Naive thymus-derived CD4-positive, alpha-beta T cell (primary cell): ENCODE measurements at regions not wholly inside any gene's neighbourhood (a gene's known extent, or its start where the extent isn't known, plus 50 kb on each side); places are given as distances from the start of the nearest gene placed in this dataset.

Experiments
- ATAC-seq: fragments of 150-1000 bp; cut with Tn5 transposase; 2 replicates; pipeline ENCODE4 v1.10.0; 2021; ENCODE audit warnings: mild to moderate bottlenecking, moderate library complexity
- CTCF ChIA-PET: fragments of 350-600 bp; sonication (Branson Sonifier 250); formaldehyde crosslinking; loops from one replicate; lab custom pipeline; 2021; ENCODE audit warnings: antibody characterized with exemption; lab: Charles Lee
- POLR2A ChIA-PET: fragments of 350-600 bp; sonication (Branson Sonifier 250); formaldehyde crosslinking; loops from one replicate; lab custom pipeline; 2021; ENCODE audit warnings: antibody characterized with exemption, inconsistent platforms; lab: Charles Lee
- DNase-seq, 9 donors: peaks; one replicate each; pipeline versions ENCODE4 v3.0.0 to v3.0.0-alpha.2; 2020 to 2022; ENCODE audit warnings: mixed read lengths in 1 of 9
- H3K27ac ChIP-seq: one replicate; pipeline ENCODE4 v1.7.0; 2013; ENCODE audit warnings: mild to moderate bottlenecking, low read depth, low read length, moderate library complexity
- H3K27me3 ChIP-seq, 2 donors: one replicate each; pipeline ENCODE4 v1.7.0; 2013; ENCODE audit warnings: low read length in 2 of 2, mild to moderate bottlenecking in 2 of 2, moderate library complexity in 2 of 2; ENCODE audit not compliant: control insufficient read depth in 2 of 2, insufficient read depth in 2 of 2
- H3K36me3 ChIP-seq, 3 experiments: 1 replicate in 2 of 3; 2 replicates in 1 of 3; pipeline ENCODE4 v1.7.0; 2013; ENCODE audit warnings: low read length in 3 of 3, mild to moderate bottlenecking in 3 of 3, moderate library complexity in 1 of 3; ENCODE audit not compliant: insufficient read depth in 3 of 3, control insufficient read depth in 2 of 3
- H3K4me1 ChIP-seq, 2 donors: one replicate each; pipeline ENCODE4 v1.7.0; 2013; ENCODE audit warnings: low read length in 2 of 2, mild to moderate bottlenecking in 2 of 2, moderate library complexity in 1 of 2; ENCODE audit not compliant: control insufficient read depth in 2 of 2, insufficient read depth in 2 of 2
- H3K4me3 ChIP-seq: 2 replicates; pipeline ENCODE4 v1.7.0; 2013; ENCODE audit warnings: mild to moderate bottlenecking, low read length
- H3K9me3 ChIP-seq, 3 experiments: 1 replicate in 2 of 3; 2 replicates in 1 of 3; pipeline ENCODE4 v1.7.0; 2013; ENCODE audit warnings: low read length in 3 of 3; ENCODE audit not compliant: control insufficient read depth in 2 of 3
- H3K27ac Mint-ChIP-seq, 9 donors: one replicate each; pipeline ENCODE4 v1.8.0; 2020 to 2022; ENCODE audit warnings: mixed read lengths in 9 of 9, mild to moderate bottlenecking in 8 of 9, moderate library complexity in 5 of 9, inconsistent platforms in 2 of 9
- H3K27me3 Mint-ChIP-seq, 5 donors: one replicate each; pipeline ENCODE4 v1.8.0; 2021 to 2022; ENCODE audit warnings: mixed read lengths in 5 of 5, mild to moderate bottlenecking in 1 of 5
- H3K36me3 Mint-ChIP-seq, 5 donors: one replicate each; pipeline ENCODE4 v1.8.0; 2020 to 2022; ENCODE audit warnings: mixed read lengths in 5 of 5, mild to moderate bottlenecking in 3 of 5, inconsistent platforms in 1 of 5
- H3K4me1 Mint-ChIP-seq, 7 donors: one replicate each; pipeline ENCODE4 v1.8.0; 2020 to 2022; ENCODE audit warnings: mixed read lengths in 7 of 7, mild to moderate bottlenecking in 3 of 7, inconsistent platforms in 1 of 7
- H3K4me3 Mint-ChIP-seq, 10 donors: one replicate each; pipeline ENCODE4 v1.8.0; 2020 to 2022; ENCODE audit warnings: mild to moderate bottlenecking in 10 of 10, mixed read lengths in 10 of 10, moderate library complexity in 6 of 10, inconsistent platforms in 2 of 10
- H3K9me3 Mint-ChIP-seq, 11 donors: one replicate each; pipeline ENCODE4 v1.8.0; 2020 to 2022; ENCODE audit warnings: mixed read lengths in 11 of 11, mild to moderate bottlenecking in 4 of 11, inconsistent platforms in 1 of 11, moderate library complexity in 1 of 11
- intact Hi-C, 2 donors: fragments of 100-400 bp; cut with micrococcal nuclease; formaldehyde crosslinking; loops; one replicate each; pipeline ENCODE4 v1.15.1; 2023

DNA sequence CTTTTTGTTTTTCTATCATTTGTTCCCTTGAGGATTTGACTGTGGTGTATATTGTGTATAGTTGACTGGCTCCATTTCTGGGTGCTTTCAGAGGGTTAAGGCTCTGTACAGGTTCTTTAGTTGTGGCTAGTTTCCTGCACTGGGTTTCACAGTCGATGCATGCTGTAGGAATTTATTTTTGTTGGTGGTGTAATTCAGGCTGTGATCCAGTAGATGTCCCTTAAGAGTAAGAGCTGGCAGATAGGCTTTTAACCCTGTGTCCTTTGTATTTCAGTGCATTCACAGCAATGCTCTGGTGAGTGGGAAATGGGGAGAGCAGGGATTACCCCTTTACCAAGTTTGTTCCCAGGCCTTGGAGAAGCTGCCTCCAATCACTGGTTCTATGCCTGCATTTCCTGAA lies 112.9 kb downstream of the SPATA31D1 start:
- POLR2A ChIA-PET, result no interaction called here
- Histone ChIP-seq H3K4me3 (no peak overlapping the region), H3K27ac (no peak overlapping the region), H3K9me3 (peaks cover 0 to 5% (median 0%) of the 10 kb centered on the region in 3 experiments), H3K36me3 (no peaks in the 10 kb centered on the region), H3K4me1 (no peaks in the 10 kb centered on the region), H3K27me3 (no peaks in the 10 kb centered on the region)
- DNase-seq (no peak), ATAC-seq (no peak)
- CTCF ChIA-PET, result no interaction called here
- H3K27ac Mint-ChIP-seq, result no peak overlapping the region
- H3K36me3 Mint-ChIP-seq, result no peaks in the 10 kb centered on the region
- intact Hi-C loops, result no loop called here
- no peaks in the 10 kb centered on the region for H3K4me1 Mint-ChIP-seq
- H3K9me3 Mint-ChIP-seq, result peaks cover 0 to 25% (median 10%) of the 10 kb centered on the region in 11 donors
- no peak overlapping the region for H3K4me3 Mint-ChIP-seq
- H3K27me3 Mint-ChIP-seq, result no peaks in the 10 kb centered on the region

- no peak overlapping the region for H3K27ac Mint-ChIP-seq
- H3K4me1 Mint-ChIP-seq, result no peaks in the 10 kb centered on the region
- Histone ChIP-seq H3K4me3 (no peak overlapping the region), H3K9me3 (peaks cover 0 to 5% (median 0%) of the 10 kb centered on the region in 3 experiments), H3K27me3 (no peaks in the 10 kb centered on the region), H3K27ac (no peak overlapping the region), H3K36me3 (no peaks in the 10 kb centered on the region), H3K4me1 (no peaks in the 10 kb centered on the region)
- intact Hi-C loops, result no loop called here
- ATAC-seq, result no peak
- DNase-seq, result no peak
- H3K36me3 Mint-ChIP-seq, result no peaks in the 10 kb centered on the region
- ChIA-PET POLR2A (no interaction called here), CTCF (no interaction called here)
- H3K27me3 Mint-ChIP-seq, result no peaks in the 10 kb centered on the region
- H3K9me3 Mint-ChIP-seq, result peaks cover 0 to 22% (median 6%) of the 10 kb centered on the region in 11 donors
- no peak overlapping the region for H3K4me3 Mint-ChIP-seq
These were observed 115.7 kb downstream of the SPATA31D1 start for GRCh38 chr9:82104252-82104651.

DNA sequence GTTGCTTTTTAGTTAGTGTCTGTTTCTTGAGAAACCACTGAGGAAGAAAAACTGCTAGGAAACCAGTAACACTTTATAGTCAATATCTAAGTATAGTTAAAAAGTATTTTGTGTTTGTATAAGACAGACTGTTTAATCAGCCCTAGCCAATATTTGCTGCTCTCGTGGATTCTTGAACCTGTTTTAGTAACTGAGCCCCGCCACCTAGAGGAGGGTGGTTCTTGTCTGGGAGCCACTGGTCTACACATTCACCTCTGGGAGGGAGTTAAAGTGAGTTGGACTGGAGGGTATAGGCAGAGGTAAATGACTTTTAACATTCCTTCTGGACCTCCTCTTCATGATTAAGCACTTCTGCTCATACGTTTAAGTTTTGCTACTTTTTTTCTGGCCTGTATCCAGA lies 117.2 kb downstream of the SPATA31D1 start:
- Mint-ChIP-seq H3K27me3 (no peaks in the 10 kb centered on the region), H3K4me1 (no peaks in the 10 kb centered on the region), H3K4me3 (no peak overlapping the region), H3K9me3 (peaks cover 0 to 12% (median 5%) of the 10 kb centered on the region in 11 donors), H3K36me3 (no peaks in the 10 kb centered on the region), H3K27ac (no peak overlapping the region)
- DNase-seq (no peak), ATAC-seq (no peak)
- intact Hi-C loops, result no loop called here
- peaks cover 0 to 5% (median 0%) of the 10 kb centered on the region in 3 experiments for H3K9me3 ChIP-seq
- no peaks in the 10 kb centered on the region for H3K27me3 ChIP-seq
- no peaks in the 10 kb centered on the region for H3K36me3 ChIP-seq
- no peaks in the 10 kb centered on the region for H3K4me1 ChIP-seq
- ChIA-PET POLR2A (no interaction called here), CTCF (no interaction called here)
- H3K27ac ChIP-seq, result no peak overlapping the region
- H3K4me3 ChIP-seq, result no peak overlapping the region

- Mint-ChIP-seq H3K9me3 (peaks cover 0 to 8% (median 3%) of the 10 kb centered on the region in 11 donors), H3K36me3 (no peaks in the 10 kb centered on the region), H3K27ac (no peak overlapping the region), H3K4me1 (no peaks in the 10 kb centered on the region), H3K4me3 (no peak overlapping the region), H3K27me3 (no peaks in the 10 kb centered on the region)
- peaks cover 0 to 3% (median 0%) of the 10 kb centered on the region in 3 experiments for H3K9me3 ChIP-seq
- ATAC-seq (no peak), DNase-seq (no peak)
- H3K36me3 ChIP-seq, result no peaks in the 10 kb centered on the region
- ChIA-PET CTCF (no interaction called here), POLR2A (no interaction called here)
- no peak overlapping the region for H3K4me3 ChIP-seq
- no peak overlapping the region for H3K27ac ChIP-seq
- intact Hi-C loops, result no loop called here
- no peaks in the 10 kb centered on the region for H3K27me3 ChIP-seq
- H3K4me1 ChIP-seq, result no peaks in the 10 kb centered on the region
These were observed 118.0 kb downstream of the SPATA31D1 start for GRCh38 chr9:82106536-82106935.

DNA sequence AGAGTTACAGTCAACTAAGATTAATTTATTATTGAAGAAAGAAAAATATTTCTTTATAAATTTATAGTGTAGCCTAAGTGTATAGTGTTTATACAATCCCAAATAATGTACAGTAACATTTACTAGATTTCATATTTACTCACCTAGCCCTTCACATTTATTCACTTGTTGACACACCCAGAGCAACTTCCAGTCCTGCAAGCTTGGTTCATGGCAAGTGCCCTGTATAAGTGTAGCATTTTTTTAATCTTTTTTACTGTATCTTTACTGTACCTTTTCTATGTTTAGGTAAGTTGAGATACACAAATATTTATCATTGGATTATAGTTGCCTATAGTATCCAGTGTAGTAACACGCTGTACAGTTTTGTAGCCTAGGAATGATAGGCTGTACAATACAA lies 119.9 kb downstream of the SPATA31D1 start:
- Mint-ChIP-seq H3K36me3 (no peaks in the 10 kb centered on the region), H3K27me3 (no peaks in the 10 kb centered on the region), H3K27ac (no peak overlapping the region), H3K4me1 (no peaks in the 10 kb centered on the region), H3K4me3 (no peak overlapping the region), H3K9me3 (peaks cover 0 to 6% (median 0%) of the 10 kb centered on the region in 11 donors)
- CTCF ChIA-PET, result no interaction called here
- intact Hi-C loops, result no loop called here
- Histone ChIP-seq H3K36me3 (no peaks in the 10 kb centered on the region), H3K27me3 (no peaks in the 10 kb centered on the region), H3K27ac (no peak overlapping the region), H3K4me1 (no peaks in the 10 kb centered on the region), H3K9me3 (no peaks in the 10 kb centered on the region), H3K4me3 (no peak overlapping the region)
- POLR2A ChIA-PET, result no interaction called here
- DNase-seq (no peak), ATAC-seq (no peak)

DNA sequence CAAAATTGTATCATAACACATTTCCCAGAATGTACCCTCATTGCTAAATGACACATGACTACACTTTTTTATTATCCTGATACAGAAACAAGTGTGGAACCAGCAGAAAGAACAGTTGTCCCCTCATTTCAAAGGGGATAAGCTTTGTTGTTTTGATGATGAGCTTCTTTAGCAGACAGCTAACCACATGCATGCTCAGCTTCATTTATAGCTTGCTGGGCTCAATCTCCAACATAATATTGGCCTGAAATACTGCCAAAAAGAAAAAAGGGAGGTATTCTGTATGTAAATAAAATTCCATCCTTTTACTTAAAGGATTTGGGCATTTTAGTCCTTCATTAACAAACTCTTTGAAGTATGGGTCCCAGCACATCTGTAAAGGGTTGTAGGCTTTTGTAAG lies 120.4 kb downstream of the SPATA31D1 start:
- Histone ChIP-seq H3K4me3 (no peak overlapping the region), H3K4me1 (no peaks in the 10 kb centered on the region), H3K27me3 (no peaks in the 10 kb centered on the region), H3K36me3 (no peaks in the 10 kb centered on the region), H3K27ac (no peak overlapping the region), H3K9me3 (no peaks in the 10 kb centered on the region)
- no peaks in the 10 kb centered on the region for H3K4me1 Mint-ChIP-seq
- DNase-seq, result no peak
- POLR2A ChIA-PET, result no interaction called here
- peaks cover 0 to 6% (median 0%) of the 10 kb centered on the region in 11 donors for H3K9me3 Mint-ChIP-seq
- CTCF ChIA-PET, result no interaction called here
- H3K4me3 Mint-ChIP-seq, result no peak overlapping the region
- H3K36me3 Mint-ChIP-seq, result no peaks in the 10 kb centered on the region
- H3K27ac Mint-ChIP-seq, result no peak overlapping the region
- no peaks in the 10 kb centered on the region for H3K27me3 Mint-ChIP-seq
- ATAC-seq, result no peak
- intact Hi-C loops, result no loop called here

GRCh38 chr9:82109626-82110025 lies 121.1 kb downstream of the SPATA31D1 start:
- peaks cover 0 to 6% (median 0%) of the 10 kb centered on the region in 11 donors for H3K9me3 Mint-ChIP-seq
- intact Hi-C loops, result no loop called here
- no peaks in the 10 kb centered on the region for H3K4me1 Mint-ChIP-seq
- no peak for DNase-seq
- Histone ChIP-seq H3K36me3 (no peaks in the 10 kb centered on the region), H3K27me3 (no peaks in the 10 kb centered on the region), H3K4me1 (no peaks in the 10 kb centered on the region), H3K4me3 (no peak overlapping the region), H3K27ac (no peak overlapping the region), H3K9me3 (no peaks in the 10 kb centered on the region)
- H3K36me3 Mint-ChIP-seq, result no peaks in the 10 kb centered on the region
- no peak for ATAC-seq
- H3K27me3 Mint-ChIP-seq, result no peaks in the 10 kb centered on the region
- CTCF ChIA-PET, result no interaction called here
- POLR2A ChIA-PET, result no interaction called here
- no peak overlapping the region for H3K27ac Mint-ChIP-seq
- H3K4me3 Mint-ChIP-seq, result no peak overlapping the region
